GM18951 (cell line): ENCODE measurements at regions not wholly inside any gene's neighbourhood (a gene's known extent, or its start where the extent isn't known, plus 50 kb on each side); places are given as distances from the start of the nearest gene placed in this dataset.
"Not testable (repeated sequence)": the region's sequence is repeated elsewhere in the genome, so short reads cannot be mapped to it uniquely, and the experiment has no call there.

Source experiments
- POLR2A ChIP-seq: IDR thresholded peaks from 4 replicates; pipeline ENCODE4 v1.6.1; 2011; ENCODE audit warnings: mild to moderate bottlenecking; ENCODE audit not compliant: insufficient read length, insufficient read depth; ENCODE audit errors: extremely low read depth
- in situ Hi-C: fragments of 300-500 bp; cut with MboI; formaldehyde crosslinking; loops from one replicate; pipeline ENCODE4 v1.12.0; 2022; ENCODE audit warnings: low sequenced_read_pairs, mixed read lengths, inconsistent platforms; ENCODE audit not compliant: unreplicated experiment

DNA sequence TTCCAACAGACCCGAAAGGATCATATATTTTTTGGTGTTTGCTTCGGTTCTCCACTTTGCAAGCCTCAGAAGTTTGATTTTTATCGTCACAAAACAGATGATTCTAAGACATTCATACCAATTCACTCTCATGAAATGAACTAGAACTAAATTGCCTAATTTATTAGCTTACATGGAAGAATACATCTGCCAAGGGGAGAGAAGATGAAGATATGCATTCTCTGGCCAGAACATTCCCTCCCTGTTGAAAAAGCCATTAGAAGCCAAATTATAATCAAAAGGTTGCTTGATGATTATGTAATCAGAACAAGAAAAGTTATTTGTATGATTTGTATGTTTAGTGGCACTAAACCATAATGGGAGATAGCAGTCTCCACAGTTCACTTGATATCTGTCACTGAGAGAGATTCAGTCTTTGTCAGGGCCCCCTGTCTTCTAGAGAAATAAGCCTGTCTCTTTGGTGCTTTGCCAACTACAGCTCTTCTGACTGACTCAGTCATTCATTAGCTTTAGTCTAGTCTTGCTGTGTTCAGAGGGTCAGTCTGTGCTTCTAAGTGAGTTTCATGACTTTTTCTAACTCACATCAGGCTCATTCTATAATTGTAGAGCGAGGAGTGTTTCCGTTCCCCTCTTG is 95.3 kb upstream of the GNAI1 start:
- in situ Hi-C loops, result no loop called here
- no peak for TF ChIP-seq POLR2A

DNA sequence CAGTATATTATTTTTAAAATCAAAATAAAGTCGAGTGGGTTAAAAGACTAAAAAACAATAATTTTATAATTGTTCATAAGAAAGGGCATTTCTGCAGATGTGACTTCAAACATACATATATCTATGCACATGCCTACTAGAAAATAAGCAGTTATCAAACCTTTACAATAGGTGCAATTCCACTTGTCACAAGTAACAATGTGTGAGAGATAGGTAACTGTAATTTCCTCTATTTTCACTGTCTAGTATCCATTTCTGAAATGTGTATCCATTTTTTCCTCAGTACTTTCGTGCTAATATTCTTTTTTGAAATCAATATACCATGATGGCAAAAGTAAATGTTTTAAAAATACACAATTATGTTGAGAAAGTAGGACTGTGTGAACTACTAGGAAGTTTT is 96.9 kb upstream of the GNAI1 start:
- TF ChIP-seq POLR2A, result no peak
- in situ Hi-C loops, result no loop called here

DNA sequence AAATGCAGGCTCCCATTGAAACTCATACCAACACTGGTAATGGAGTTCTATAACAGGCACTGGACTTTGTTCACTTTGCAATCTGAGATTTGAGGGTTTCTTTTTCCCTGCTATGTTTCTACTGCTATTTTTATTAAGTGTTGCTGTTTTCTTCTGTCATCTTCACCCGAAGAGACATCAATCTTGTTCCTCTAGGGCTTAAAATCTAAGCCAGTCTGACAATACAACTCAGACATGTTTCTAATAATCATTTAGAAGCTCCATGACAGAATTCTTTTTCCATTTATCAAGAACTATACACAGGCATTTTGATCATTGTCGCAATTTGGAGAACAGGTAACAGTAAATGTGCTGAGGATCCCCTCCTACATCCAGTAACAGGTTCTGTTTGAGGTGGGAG is 98.5 kb upstream of the GNAI1 start:
- no peak for TF ChIP-seq POLR2A
- in situ Hi-C loops, result no loop called here

DNA sequence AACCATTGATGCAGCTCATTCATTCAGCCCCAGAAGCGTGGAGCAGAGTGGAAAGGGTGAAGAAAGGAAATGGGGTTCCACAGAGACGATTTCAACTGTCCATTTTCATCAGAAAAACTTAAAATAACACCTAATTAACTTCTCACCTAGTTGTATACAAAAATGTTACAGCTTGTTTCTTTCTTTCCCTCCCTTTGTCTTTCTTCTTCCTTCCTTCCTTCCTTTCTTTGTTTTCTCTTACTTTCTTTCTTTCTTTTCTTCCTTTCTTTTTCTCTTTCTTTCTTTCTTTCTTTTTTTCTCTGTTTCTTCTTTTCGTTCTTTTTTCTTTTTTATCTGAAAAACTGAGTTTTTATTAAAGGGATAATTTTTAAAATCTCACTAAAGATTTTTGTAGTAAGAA is 105.9 kb upstream of the GNAI1 start:
- no peak for TF ChIP-seq POLR2A
- in situ Hi-C loops, result no loop called here

DNA sequence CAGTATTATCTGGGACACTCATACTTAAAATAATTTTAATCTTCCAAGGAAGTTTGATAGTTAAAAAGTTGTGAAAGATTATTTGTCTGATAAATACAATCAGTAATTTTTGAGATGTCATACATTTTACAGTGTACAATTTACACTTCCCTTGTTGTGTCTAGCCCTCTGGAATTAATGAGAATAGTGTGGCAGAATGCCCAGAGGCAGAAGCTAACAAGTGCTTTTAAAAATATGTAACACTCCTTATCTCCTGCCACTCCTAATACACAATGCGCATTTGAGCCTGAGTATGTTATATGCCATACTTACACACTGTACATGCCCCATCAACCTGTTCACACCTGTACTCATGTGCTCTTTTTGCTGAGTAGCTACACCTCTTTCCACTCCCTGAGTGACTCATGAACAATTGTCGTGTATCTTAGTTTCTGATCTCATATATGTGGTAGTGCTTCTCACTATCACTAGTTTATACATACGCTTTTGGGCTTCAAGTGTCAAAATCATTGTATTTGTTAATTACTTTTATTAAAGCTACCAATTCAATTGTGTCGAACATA is 106.9 kb upstream of the GNAI1 start:
- no peak for TF ChIP-seq POLR2A
- in situ Hi-C loops, result no loop called here

DNA sequence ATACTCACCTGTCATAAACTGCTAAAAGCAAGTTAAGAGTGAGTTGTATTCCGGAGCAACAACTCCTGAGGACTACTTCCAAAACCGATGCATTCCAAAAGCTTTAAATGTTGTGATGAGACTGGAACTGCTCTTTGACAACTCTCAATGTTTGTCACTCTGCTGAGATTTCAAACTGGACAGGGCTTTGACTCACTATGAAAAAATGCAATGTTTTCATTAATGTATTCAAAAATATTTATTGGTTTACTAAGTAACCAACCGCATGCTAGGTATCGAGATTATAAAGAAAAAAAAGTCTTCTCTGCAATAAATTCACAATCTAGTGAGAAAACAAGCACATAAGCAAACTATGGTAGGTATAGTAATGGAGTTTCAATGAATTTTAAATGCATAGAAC is 107.9 kb upstream of the GNAI1 start:
- TF ChIP-seq POLR2A, result no peak
- in situ Hi-C loops, result no loop called here

DNA sequence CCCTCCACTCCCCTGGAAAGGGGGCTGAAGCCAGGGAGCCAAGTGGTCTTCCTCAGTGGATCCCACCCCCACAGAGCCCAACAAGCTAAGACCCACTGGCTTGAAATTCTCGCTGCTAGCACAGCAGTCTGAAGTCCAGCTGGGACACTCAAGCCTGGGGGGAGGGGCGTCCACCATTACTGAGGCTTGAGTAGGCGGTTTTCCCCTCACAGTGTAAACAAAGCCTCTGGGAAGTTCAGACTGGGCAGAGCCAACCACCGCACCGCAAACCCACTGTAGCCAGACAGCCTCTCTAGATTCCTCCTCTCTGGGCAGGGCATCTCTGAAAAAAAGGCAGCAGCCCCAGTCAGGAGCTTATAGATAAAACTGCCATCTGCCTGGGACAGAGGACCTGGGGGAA is 114.4 kb upstream of the GNAI1 start:
- in situ Hi-C loops, result not testable (repeated sequence)

DNA sequence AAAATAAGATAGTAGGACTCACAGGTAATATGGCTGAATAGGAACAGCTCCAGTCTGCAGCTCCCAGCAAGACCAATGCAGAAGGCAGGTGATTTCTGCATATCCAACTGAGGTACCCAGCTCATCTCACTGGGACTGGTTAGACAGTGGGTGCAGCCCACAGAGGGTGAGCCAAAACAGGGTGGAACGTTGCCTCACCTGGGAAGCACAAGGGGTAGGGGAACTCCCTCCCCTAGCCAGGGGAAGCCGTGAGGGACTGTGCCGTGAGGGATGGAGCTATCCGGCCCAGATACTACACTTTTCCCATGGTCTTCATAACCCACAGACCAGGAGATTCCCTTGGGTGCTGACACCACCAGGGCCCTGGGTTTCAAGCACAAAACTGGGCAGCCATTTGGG is 114.8 kb upstream of the GNAI1 start:
- in situ Hi-C loops, result not testable (repeated sequence)

DNA sequence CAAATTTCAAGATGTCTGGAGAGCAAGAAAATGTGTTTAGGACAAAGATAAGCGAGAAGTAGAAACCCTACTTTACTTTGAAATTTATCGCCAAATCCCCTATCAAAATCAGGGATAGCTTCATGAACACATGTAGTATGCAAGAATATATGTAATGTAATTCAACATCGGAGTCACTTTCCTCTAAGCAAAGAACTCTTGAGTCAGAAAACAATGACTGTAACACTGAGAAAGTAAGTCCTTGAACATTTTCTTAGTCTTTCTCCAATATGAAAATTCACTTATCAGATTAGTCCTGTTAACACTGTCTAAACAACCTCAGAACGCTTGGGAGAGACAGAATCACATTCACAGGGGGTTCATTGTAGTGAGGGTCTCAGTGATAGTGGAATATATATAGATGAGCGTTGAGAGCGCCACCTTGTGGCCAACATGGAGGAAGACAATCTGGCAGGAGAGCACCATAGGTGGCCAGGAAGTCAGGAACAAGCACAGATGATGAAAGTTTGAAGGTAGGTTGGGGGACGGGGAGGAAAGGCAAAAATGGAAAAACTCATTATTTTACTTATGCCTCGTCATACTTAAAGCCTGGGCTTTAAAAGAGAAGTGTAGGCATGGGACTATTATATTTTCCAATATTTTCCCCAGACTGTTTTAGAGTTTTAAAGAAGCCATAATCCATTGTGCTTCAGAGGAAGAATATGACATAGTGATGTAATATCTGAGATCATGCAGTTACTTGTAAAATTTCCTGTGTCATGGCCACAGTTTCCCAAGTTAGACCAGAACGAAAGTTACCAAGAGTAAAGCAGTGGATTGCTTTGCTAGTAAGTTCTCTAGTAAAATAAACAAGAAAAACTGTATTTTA is 115.5 kb upstream of the GNAI1 start:
- in situ Hi-C loops, result no loop called here
- no peak for TF ChIP-seq POLR2A

DNA sequence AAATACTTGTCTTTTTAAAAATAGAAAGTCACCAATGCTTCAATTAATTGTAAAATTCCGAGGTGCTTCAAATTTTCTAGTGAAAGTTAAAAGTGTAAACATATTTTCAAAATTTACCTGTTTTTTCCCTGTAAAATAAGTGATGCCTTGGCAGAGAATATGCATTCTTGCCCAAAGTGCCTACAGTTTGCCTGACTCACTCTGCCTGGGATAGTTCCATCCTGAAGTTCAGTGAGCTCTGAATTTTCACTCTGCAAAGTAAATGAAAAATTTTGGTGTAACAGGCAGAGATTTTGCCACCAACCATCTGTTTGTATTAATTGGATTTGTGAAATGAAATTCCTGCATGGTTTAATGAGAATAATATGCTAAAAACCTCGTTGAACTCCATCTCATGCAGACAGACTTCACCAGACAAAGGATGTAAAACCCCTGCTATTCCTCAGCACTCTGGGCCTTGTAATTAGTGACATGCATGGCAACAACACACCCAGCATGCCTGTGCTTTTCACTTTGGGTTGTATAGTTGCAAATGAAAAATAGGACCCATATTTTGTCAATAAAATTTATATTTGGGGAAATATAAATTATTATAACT is 117.4 kb upstream of the GNAI1 start:
- in situ Hi-C loops, result no loop called here
- TF ChIP-seq POLR2A, result no peak

DNA sequence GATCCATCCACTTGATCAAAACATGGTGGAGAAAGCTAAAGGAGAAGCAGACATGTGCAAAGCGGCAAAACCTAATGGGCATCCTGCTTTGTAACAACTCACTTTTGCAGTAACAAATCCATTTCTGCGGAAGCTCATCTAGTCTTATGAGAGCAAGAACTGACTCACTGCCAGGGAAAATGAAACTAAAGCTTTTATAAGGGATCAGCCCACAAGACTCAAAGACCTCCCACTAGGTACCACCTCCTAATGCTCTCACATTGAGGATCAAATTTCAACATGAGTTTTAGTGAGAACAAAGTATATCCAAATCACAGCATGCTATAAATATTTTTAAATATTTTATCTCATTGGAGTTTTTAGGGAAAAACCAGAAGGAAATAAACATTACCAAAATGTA is 120.1 kb upstream of the GNAI1 start:
- TF ChIP-seq POLR2A, result no peak
- in situ Hi-C loops, result no loop called here

DNA sequence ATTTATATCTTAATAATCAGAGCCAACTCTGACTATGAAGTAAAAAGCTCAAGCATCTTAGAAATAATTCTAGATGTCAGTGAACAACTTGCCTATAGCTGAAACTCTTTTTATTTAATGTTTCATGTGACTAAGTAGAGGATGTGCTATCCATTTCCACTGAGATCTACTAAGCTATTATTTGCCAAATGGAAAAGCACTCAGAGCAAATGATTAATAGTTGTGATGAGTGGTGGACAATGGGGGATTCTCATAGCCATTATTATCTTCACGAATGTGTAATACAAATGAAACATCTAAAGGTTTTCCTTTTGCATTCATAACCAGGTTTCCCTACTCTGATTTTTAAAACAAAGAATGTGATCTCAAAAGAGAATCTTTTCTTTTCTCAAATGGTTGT is 126.6 kb upstream of the GNAI1 start:
- in situ Hi-C loops, result no loop called here
- no peak for TF ChIP-seq POLR2A

DNA sequence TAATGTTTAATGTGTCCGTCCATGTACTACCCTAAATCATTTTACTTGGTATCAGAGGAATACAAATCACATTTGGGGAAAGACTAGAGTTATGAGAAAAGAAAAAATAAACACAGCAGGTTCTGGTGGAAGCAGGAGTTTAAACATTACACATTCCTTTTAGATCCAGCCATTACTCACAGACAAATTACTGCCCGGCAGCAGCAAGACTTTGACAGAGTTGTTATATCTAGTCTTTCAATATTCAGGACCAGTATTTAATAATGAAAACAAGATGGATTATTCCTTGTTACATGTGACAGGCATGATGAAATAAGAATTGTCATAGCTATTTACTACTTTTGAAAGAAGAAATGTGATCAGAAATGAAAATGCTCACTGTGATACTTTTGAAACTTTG is 131.8 kb upstream of the GNAI1 start:
- no peak for TF ChIP-seq POLR2A
- in situ Hi-C loops, result no loop called here

DNA sequence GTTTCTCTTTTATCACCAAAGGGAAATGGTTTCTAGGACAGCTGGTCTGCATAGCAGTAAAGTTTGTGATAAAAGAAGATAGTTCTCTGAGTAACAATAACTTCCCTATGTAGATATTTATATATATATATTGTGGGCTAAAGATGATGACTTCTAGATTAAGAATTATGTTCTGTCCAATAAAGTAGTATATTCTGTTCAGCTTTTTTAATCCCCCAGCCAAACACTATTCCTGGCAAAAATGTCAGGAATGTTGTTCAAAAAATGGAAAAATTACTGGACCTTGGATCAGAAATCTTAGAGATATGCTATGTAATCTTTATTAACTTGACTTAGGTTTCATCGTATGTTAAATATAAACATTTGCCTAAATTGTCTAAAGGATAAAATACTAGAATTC is 136.3 kb upstream of the GNAI1 start:
- TF ChIP-seq POLR2A, result no peak
- in situ Hi-C loops, result no loop called here
